Loucy (cell line): ENCODE measurements at regions not wholly inside any gene's neighbourhood (a gene's known extent, or its start where the extent isn't known, plus 50 kb on each side); places are given as distances from the start of the nearest gene placed in this dataset.

Source experiments
- CTCF ChIP-seq: fragments of 200-600 bp; sonication (generic); conservative IDR thresholded peaks from 2 replicates; pipeline ENCODE4 v1.5.1; 2014; ENCODE audit warnings: mild to moderate bottlenecking, antibody characterized with exemption, low read length
- EZH2phosphoT487 ChIP-seq: fragments of 200-600 bp; IDR thresholded peaks from 2 replicates; pipeline ENCODE4 v1.6.1; 2018; ENCODE audit warnings: antibody characterized with exemption, mild to moderate bottlenecking, moderate library complexity, borderline replicate concordance

GRCh38 chr12:102765736-102766135 lies 151.3 kb downstream of the PAH start:
- TF ChIP-seq CTCF (no peak), EZH2phosphoT487 (no peak)
